SK-N-SH (cell line): ENCODE measurements at regions not wholly inside any gene's neighbourhood (a gene's known extent, or its start where the extent isn't known, plus 50 kb on each side); places are given as distances from the start of the nearest gene placed in this dataset.

ENCODE experiments used
- CTCF ChIA-PET: fragments of 300-600, 350-600 bp; formaldehyde crosslinking; extraction: SDS; loops from one replicate; lab custom pipeline; 2021; lab: Yijun Ruan, JAX
- POLR2A ChIA-PET: fragments of 350-600 bp; sonication (Branson Sonifier 250); formaldehyde crosslinking; extraction: SDS; loops from one replicate; lab custom pipeline; 2020; ENCODE audit warnings: antibody characterized with exemption, inconsistent platforms; lab: Yijun Ruan, JAX
- DNase-seq: peaks from one replicate; pipeline ENCODE4 v3.0.0; 2012
- H2AFZ ChIP-seq: fragments of 200-600 bp; sonication (generic); 2 replicates; pipeline ENCODE4 v1.8.1; 2016; ENCODE audit warnings: antibody characterized with exemption, mild to moderate bottlenecking, low read depth
- H3F3A ChIP-seq: fragments of 200-600 bp; sonication (generic); replicated peaks from 2 replicates; pipeline ENCODE3; 2016; ENCODE audit warnings: antibody characterized with exemption, mild to moderate bottlenecking; ENCODE audit not compliant: insufficient read depth
- H3K27ac ChIP-seq, 2 experiments: fragments of 200-500 bp in 1 of 2; fragments of 200-600 bp in 1 of 2; sonication (Bioruptor generic) in 1 of 2; sonication (generic), shearing (Covaris generic) in 1 of 2; 2 replicates each; pipeline versions ENCODE4 v1.5.1 to v1.6.1; 2014 to 2016; ENCODE audit warnings: low read depth in 2 of 2, inconsistent platforms in 1 of 2, low read length in 1 of 2, mild to moderate bottlenecking in 1 of 2, mixed read lengths in 1 of 2
- H3K27me3 ChIP-seq: fragments of 200-600 bp; sonication (generic), shearing (Covaris generic); 2 replicates; pipeline ENCODE4 v1.6.1; 2016; ENCODE audit warnings: mixed run types; ENCODE audit not compliant: insufficient read depth
- H3K36me3 ChIP-seq, 2 experiments: fragments of 200-500 bp in 1 of 2; fragments of 200-600 bp in 1 of 2; sonication (Bioruptor generic) in 1 of 2; sonication (generic) in 1 of 2; replicated peaks in 1 of 2; 2 replicates each; pipeline versions ENCODE3 to v1.5.1; 2014 to 2016; ENCODE audit warnings: low read length in 1 of 2, mild to moderate bottlenecking in 1 of 2; ENCODE audit not compliant: insufficient read depth in 2 of 2, control insufficient read depth in 1 of 2
- H3K4me1 ChIP-seq, 2 experiments: fragments of 200-500 bp in 1 of 2; fragments of 200-600 bp in 1 of 2; sonication (Bioruptor generic) in 1 of 2; sonication (generic), shearing (Covaris generic) in 1 of 2; 2 replicates each; pipeline versions ENCODE4 v1.5.1 to v1.6.1; 2014 to 2016; ENCODE audit warnings: low read depth in 1 of 2, low read length in 1 of 2, mixed run types in 1 of 2; ENCODE audit not compliant: insufficient read depth in 2 of 2, control insufficient read depth in 1 of 2
- H3K4me2 ChIP-seq: fragments of 200-600 bp; sonication (generic), shearing (Covaris generic); 2 replicates; pipeline ENCODE4 v1.6.1; 2017; ENCODE audit warnings: mixed run types
- H3K4me3 ChIP-seq, 2 experiments: fragments of 200-500 bp in 1 of 2; fragments of 200-600 bp in 1 of 2; sonication (Bioruptor generic) in 1 of 2; sonication (generic), shearing (Covaris generic) in 1 of 2; 2 replicates each; pipeline versions ENCODE4 v1.5.1 to v1.8.1; 2014 to 2016; ENCODE audit warnings: low read depth in 2 of 2, inconsistent platforms in 1 of 2, low read length in 1 of 2, mild to moderate bottlenecking in 1 of 2, mixed read lengths in 1 of 2, moderate library complexity in 1 of 2
- H3K79me2 ChIP-seq: fragments of 200-600 bp; sonication (generic); 2 replicates; pipeline ENCODE4 v1.8.1; 2017; ENCODE audit warnings: mild to moderate bottlenecking; ENCODE audit not compliant: insufficient read depth
- H3K9ac ChIP-seq: fragments of 200-600 bp; sonication (generic); 2 replicates; pipeline ENCODE4 v1.6.1; 2017; ENCODE audit warnings: mixed run types
- H3K9me2 ChIP-seq: fragments of 200-600 bp; sonication (generic); 2 replicates; pipeline ENCODE4 v1.6.1; 2017; ENCODE audit warnings: mixed run types
- H3K9me3 ChIP-seq: fragments of 200-600 bp; sonication (generic); 2 replicates; pipeline ENCODE4 v1.6.1; 2017; ENCODE audit warnings: mixed run types, mild to moderate bottlenecking, moderate library complexity
- H4K20me1 ChIP-seq: fragments of 200-600 bp; sonication (generic); 2 replicates; pipeline ENCODE4 v1.6.1; 2017; ENCODE audit warnings: mild to moderate bottlenecking, mixed run types; ENCODE audit not compliant: insufficient read depth
- CTCF ChIP-seq: fragments of 200-600 bp; sonication (generic); IDR thresholded peaks from 2 replicates; pipeline ENCODE4 v1.6.1; 2017; ENCODE audit warnings: antibody characterized with exemption, mild to moderate bottlenecking, moderate library complexity
- ELF1 ChIP-seq: IDR thresholded peaks from 2 replicates; pipeline ENCODE4 v1.4.0; 2012
- EP300 ChIP-seq, 2 experiments: IDR thresholded peaks; 2 replicates each; pipeline versions ENCODE4 v1.4.0 to v1.6.1; 2012; ENCODE audit warnings: borderline replicate concordance in 1 of 2, low read depth in 1 of 2, low read length in 1 of 2
- FOSL2 ChIP-seq: IDR thresholded peaks from 2 replicates; pipeline ENCODE4 v1.4.0; 2012; ENCODE audit warnings: low read depth, mild to moderate bottlenecking, moderate library complexity, borderline replicate concordance
- FOXJ3 ChIP-seq: sonication (generic); formaldehyde crosslinking; IDR thresholded peaks from 2 replicates; pipeline ENCODE4 v1.5.1; 2020; ENCODE audit warnings: mild to moderate bottlenecking, missing genetic modification reagents
- FOXM1 ChIP-seq: IDR thresholded peaks from 2 replicates; pipeline ENCODE4 v1.4.0; 2012; ENCODE audit warnings: low read depth, mild to moderate bottlenecking
- GABPA ChIP-seq: IDR thresholded peaks from 2 replicates; pipeline ENCODE4 v1.4.0; 2012; ENCODE audit warnings: low read depth, mild to moderate bottlenecking
- GATA2 ChIP-seq: sonication (generic); formaldehyde crosslinking; IDR thresholded peaks from 2 replicates; pipeline ENCODE4 v1.5.0; 2020; ENCODE audit warnings: mild to moderate bottlenecking, missing genetic modification reagents
- MAX ChIP-seq: IDR thresholded peaks from 2 replicates; pipeline ENCODE4 v1.4.0; 2012; ENCODE audit warnings: low read depth
- NFIC ChIP-seq: IDR thresholded peaks from 2 replicates; pipeline ENCODE4 v1.4.0; 2012; ENCODE audit warnings: borderline replicate concordance
- POLR2AphosphoS5 ChIP-seq: IDR thresholded peaks from 2 replicates; pipeline ENCODE4 v1.6.1; 2012; ENCODE audit warnings: low read depth, low read length
- RAD21 ChIP-seq: IDR thresholded peaks from 2 replicates; pipeline ENCODE4 v1.6.1; 2012; ENCODE audit warnings: mild to moderate bottlenecking, low read length
- RCOR1 ChIP-seq: fragments of 150-350 bp; IDR thresholded peaks from 2 replicates; pipeline ENCODE4 v1.6.1; 2017; ENCODE audit warnings: antibody characterized with exemption, low read length
- REST ChIP-seq: IDR thresholded peaks from 2 replicates; pipeline ENCODE4 v1.6.1; 2012; ENCODE audit warnings: mild to moderate bottlenecking, low read depth, low read length, moderate library complexity
- RFX5 ChIP-seq: IDR thresholded peaks from 2 replicates; pipeline ENCODE4 v1.6.1; 2012; ENCODE audit warnings: mild to moderate bottlenecking, improper control_type of control experiment, low read length
- SMC3 ChIP-seq: IDR thresholded peaks from 2 replicates; pipeline ENCODE4 v1.6.1; 2012; ENCODE audit warnings: low read depth, low read length, improper control_type of control experiment
- TAF1 ChIP-seq: IDR thresholded peaks from 2 replicates; pipeline ENCODE4 v1.6.1; 2012; ENCODE audit warnings: low read depth, mild to moderate bottlenecking, low read length, moderate library complexity, borderline replicate concordance
- TCF12 ChIP-seq: IDR thresholded peaks from 2 replicates; pipeline ENCODE4 v1.4.0; 2012
- TEAD4 ChIP-seq: IDR thresholded peaks from 2 replicates; pipeline ENCODE4 v1.4.0; 2012; ENCODE audit warnings: mild to moderate bottlenecking, borderline replicate concordance; ENCODE audit not compliant: insufficient read depth
- USF1 ChIP-seq: IDR thresholded peaks from 2 replicates; pipeline ENCODE4 v1.4.0; 2012; ENCODE audit warnings: low read depth, borderline replicate concordance
- YY1 ChIP-seq: IDR thresholded peaks from 2 replicates; pipeline ENCODE4 v1.4.0; 2012; ENCODE audit warnings: low read depth, mild to moderate bottlenecking
- WGBS: methylation state at CpG from one replicate; pipeline ENCODE4 v1.1.6; 2017; ENCODE audit warnings: low lambda C conversion rate; 5-methylcytosine and 5-hydroxymethylcytosine counted together

- TF ChIP-seq FOXJ3 (CRISPR knock-in tag) (no peak), POLR2AphosphoS5 (no peak), FOSL2 (no peak), USF1 (no peak), NFIC (no peak), YY1 (no peak), TAF1 (no peak), RFX5 (no peak), GABPA (no peak), FOXM1 (no peak), SMC3 (no peak), MAX (no peak), TEAD4 (no peak), ELF1 (no peak)
- TF ChIP-seq, all 33 proteins: peak for 0
- 2% methylated on average over 1 of the region's 1 CpG for WGBS
- Histone ChIP-seq H3K36me3 (no peaks in the 10 kb centered on the region), H4K20me1 (no peaks in the 10 kb centered on the region), H3K4me1 (no peaks in the 10 kb centered on the region), H3K27ac (no peak overlapping the region), H3K79me2 (no peaks in the 10 kb centered on the region), H3K9ac (no peak overlapping the region), H2AFZ (no peak overlapping the region), H3K4me3 (no peak overlapping the region), H3K4me2 (no peak overlapping the region), H3K9me3 (no peaks in the 10 kb centered on the region), H3K9me2 (no peaks in the 10 kb centered on the region), H3F3A (no peaks in the 10 kb centered on the region), H3K27me3 (no peaks in the 10 kb centered on the region)
- ChIA-PET POLR2A (no interaction called here), CTCF (no interaction called here)
- no peak for DNase-seq
These were observed 140.1 kb upstream of the KCNN2 start for GRCh38 chr5:114221807-114222206.

GRCh38 chr5:114223866-114224265 is 138.0 kb upstream of the KCNN2 start:
- Histone ChIP-seq H3K36me3 (no peaks in the 10 kb centered on the region), H3K27me3 (no peaks in the 10 kb centered on the region), H3K4me3 (no peak overlapping the region), H2AFZ (no peak overlapping the region), H3K9ac (no peak overlapping the region), H3K9me3 (no peaks in the 10 kb centered on the region), H3K4me2 (no peak overlapping the region), H3K79me2 (no peaks in the 10 kb centered on the region), H4K20me1 (no peaks in the 10 kb centered on the region), H3F3A (no peaks in the 10 kb centered on the region), H3K4me1 (no peaks in the 10 kb centered on the region), H3K9me2 (no peaks in the 10 kb centered on the region), H3K27ac (no peak overlapping the region)
- ChIA-PET CTCF (interaction anchor here (0.6 to 2.0 kb wide), 10 partner anchors 11 to 543 kb away, joined by 3 to 6 read pairs (median 4); no protein-coding TSS in a partner anchor), POLR2A (no interaction called here)
- TF ChIP-seq FOSL2, result no peak
- TF ChIP-seq TCF12, result no peak
- TF ChIP-seq GABPA, result no peak
- no peak for TF ChIP-seq GATA2 (CRISPR knock-in tag)
- peak; percentile 50 for TF ChIP-seq CTCF
- TF ChIP-seq SMC3, result peak; percentile 26; the same call in 1 of the 2 replicates
- TF ChIP-seq RAD21, result 0 out of 2 replicates have a peak, but pooled peaks have one; percentile 29
- TF ChIP-seq RCOR1, result no peak
- TF ChIP-seq POLR2AphosphoS5, result no peak
- no peak for TF ChIP-seq MAX
- TF ChIP-seq FOXJ3 (CRISPR knock-in tag), result no peak
- TF ChIP-seq REST, result no peak
- TF ChIP-seq FOXM1, result no peak
- TF ChIP-seq YY1, result no peak
- TF ChIP-seq NFIC, result no peak
- no peak for TF ChIP-seq EP300 (IDR thresholded peaks at IDR 0.05; ENCODE audit: borderline replicate concordance in 1 of 2, low read depth in 1 of 2, low read length in 1 of 2)
- DNase-seq, result peak; percentile 9
- 26% methylated on average over 1 of the region's 1 CpG for WGBS
